ENCODE measurements at regions not wholly inside any gene's neighbourhood (a gene's known extent, or its start where the extent isn't known, plus 50 kb on each side); places are given as distances from the start of the nearest gene placed in this dataset.

- TF ChIP-seq CTCF (IDR thresholded peaks at IDR 0.05) = no peak
- H3K4me1 ChIP-seq (ENCODE audit: control insufficient read depth in 1 of 2, insufficient read depth in 2 of 2, low read length in 2 of 2) = no peaks in the 10 kb centered on the region
- no peak overlapping the region for H3K4me2 ChIP-seq (replicated peaks; ENCODE audit: extremely low read depth, low read length, poor library complexity, severe bottlenecking)
- H4K20me1 ChIP-seq (ENCODE audit: insufficient read depth, low read length) = no peaks in the 10 kb centered on the region
- no peaks in the 10 kb centered on the region for H3K27me3 ChIP-seq (ENCODE audit: control insufficient read depth in 2 of 2, insufficient read depth in 2 of 2, low read length in 2 of 2)
- H3K36me3 ChIP-seq (replicated peaks in 1 of 2; ENCODE audit: control insufficient read depth in 1 of 2, insufficient read depth in 2 of 2, low read length in 2 of 2) = no peaks in the 10 kb centered on the region
- Mint-ChIP-seq H3K9me3 (peaks cover 2 to 47% (median 38%) of the 10 kb centered on the region in 7 donors), H3K36me3 (peaks cover 0 to 6% of the 10 kb centered on the region in 2 donors), H3K27ac (no peak overlapping the region), H3K27me3 (ENCODE audit: low read depth in 3 of 3) (no peaks in the 10 kb centered on the region), H3K4me3 (no peak overlapping the region), H3K4me1 (no peaks in the 10 kb centered on the region)
- no peak overlapping the region for H3K4me3 ChIP-seq (replicated peaks in 1 of 3; ENCODE audit: low read depth in 2 of 3, low read length in 3 of 3)
- intact Hi-C loops (cut with micrococcal nuclease) = no loop called here
- H3K27ac ChIP-seq (ENCODE audit: low read depth in 1 of 2, low read length in 2 of 2) = no peak overlapping the region
- H3K9me3 ChIP-seq (replicated peaks in 1 of 2; ENCODE audit: control insufficient read depth in 1 of 2, insufficient read depth in 1 of 2, low read length in 2 of 2) = peaks cover 27 to 28% of the 10 kb centered on the region in 2 donors
- no peak overlapping the region for H3K9ac ChIP-seq (ENCODE audit: insufficient read depth, low read length, poor library complexity, severe bottlenecking)
- WGBS (ENCODE audit: insufficient coverage) = 67% methylated on average over 3 of the region's 3 CpGs
- H2AFZ ChIP-seq (ENCODE audit: insufficient read depth, low read depth, low read length, poor library complexity, severe bottlenecking) = no peak overlapping the region
- DNase-seq = no peak
- H3K79me2 ChIP-seq (ENCODE audit: insufficient read depth, low read length) = no peaks in the 10 kb centered on the region
Observed at GRCh38 chr19:23810496-23810895, 51.8 kb upstream of the ZNF681 start.
